Embryonic facial prominence (tissue), 1 donor: ENCODE measurements at regions not wholly inside any gene's neighbourhood (a gene's known extent, or its start where the extent isn't known, plus 50 kb on each side); places are given as distances from the start of the nearest gene placed in this dataset.

ENCODE experiments used
- DNase-seq: peaks from one replicate; pipeline ENCODE4 v3.0.0-alpha.2; 2016; ENCODE audit errors: extremely low spot score

DNA sequence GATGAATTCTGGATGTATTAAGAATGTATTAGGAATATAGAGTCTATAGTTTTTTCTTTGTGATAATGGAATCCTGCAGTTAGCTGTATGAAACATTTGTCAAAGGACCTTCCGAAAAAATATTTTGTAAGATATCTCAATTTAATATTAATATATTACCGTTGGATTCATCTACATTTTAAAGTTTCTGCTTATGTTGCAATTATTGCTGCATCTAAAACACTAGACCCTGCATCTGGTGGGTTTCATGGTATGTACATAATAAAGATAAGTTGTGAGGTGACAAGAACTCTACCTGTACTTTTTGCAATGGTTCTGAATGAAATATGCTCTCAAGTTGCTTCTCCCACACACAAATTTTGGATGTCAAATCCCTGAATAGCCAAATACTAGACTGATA lies 565.9 kb upstream of the FBXO33 start:
- DNase-seq: no peak

DNA sequence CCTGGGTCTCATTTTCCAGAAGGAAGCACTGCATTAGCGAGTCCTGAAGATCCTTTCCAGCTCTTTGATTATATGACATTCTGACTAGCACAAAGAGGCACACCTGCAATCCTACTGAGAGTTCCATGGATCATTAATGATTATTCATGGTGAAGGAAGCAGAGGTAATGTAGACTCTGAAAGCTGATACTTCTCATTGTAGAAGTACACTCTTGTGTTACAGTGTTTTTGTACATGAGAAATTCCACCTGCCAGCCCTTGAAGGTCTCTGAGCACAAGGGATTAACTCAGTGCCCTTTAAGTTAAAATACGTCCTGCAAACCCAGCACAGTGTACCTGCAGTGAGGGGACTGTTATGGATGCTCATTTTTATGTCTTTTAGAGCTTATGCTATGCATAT lies 558.8 kb upstream of the FBXO33 start:
- no peak for DNase-seq

DNA sequence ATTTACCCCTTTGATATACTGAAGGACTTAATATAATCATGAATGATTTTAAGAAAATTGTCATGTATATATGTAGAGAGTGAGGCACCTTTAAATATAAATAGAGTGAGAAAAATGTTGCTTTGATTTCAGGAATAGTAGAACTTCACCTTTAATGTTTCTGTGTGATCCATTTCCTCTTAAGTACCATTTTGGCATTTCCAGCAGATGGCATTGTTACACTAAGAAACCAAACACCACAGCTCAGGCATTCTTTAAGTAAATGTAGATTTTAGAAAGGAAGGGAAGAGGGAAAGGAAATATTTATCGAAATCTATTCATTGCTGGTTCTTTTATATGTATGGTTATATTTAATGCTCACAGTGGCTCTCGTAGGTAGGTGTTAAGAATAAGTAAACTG lies 556.7 kb upstream of the FBXO33 start:
- DNase-seq: no peak

DNA sequence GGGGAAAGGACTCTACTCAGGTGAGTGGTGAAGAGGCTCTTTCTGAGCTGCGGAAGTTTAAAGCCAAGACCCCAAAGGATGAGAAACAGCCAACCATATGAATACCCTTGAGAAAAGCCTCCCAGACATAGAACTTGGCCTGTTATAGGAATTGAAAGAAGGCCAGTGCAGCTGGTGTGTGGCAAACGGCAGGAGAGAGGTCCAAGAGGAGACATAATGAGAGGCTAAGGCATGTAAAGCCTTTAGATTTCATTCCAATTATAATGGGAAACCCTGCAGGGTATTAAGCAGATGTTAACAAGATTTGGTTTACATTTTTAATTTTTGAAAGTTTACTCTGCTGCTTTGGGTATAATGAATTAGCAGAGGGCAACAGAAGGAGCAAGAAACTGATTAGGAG lies 552.1 kb upstream of the FBXO33 start:
- no peak for DNase-seq

DNA sequence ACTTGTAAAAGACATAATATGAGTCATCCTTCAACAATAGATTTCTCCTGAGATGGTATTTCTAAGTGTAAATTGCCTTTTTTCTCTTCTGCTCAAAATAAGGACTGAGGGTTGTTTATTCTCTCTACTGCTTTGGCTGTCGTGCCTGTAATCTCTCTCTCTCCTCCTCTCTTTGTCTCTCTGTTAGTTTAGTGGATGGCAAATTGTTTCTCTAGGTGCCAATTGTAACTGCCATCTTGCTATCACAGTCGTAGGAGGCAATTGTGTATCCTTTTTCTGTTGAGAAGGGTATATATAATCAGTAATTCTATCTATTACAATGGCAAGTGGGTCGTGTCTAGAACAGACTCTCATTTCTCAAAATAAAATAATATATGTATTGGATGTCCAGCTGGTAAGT lies 545.0 kb upstream of the FBXO33 start:
- no peak for DNase-seq

DNA sequence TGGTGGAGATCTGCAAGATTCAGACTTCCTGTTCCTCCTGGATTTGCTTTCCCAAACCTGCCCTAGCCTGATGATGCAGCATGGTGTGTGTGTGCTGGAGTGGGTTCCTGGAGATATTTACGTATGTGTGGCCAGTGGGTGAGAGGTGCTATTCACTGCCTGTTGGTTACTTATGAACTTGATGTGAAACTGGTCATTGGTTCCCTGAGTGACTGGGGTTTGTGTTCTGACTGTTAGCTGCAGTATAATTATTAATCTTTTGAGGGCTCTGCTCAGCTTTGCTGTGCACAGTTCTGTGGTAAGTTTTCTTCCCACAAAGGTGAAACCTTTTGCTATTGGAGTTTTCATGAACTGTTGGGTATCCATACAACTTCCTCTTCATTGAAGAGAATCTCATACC lies 541.8 kb upstream of the FBXO33 start:
- DNase-seq: no peak

DNA sequence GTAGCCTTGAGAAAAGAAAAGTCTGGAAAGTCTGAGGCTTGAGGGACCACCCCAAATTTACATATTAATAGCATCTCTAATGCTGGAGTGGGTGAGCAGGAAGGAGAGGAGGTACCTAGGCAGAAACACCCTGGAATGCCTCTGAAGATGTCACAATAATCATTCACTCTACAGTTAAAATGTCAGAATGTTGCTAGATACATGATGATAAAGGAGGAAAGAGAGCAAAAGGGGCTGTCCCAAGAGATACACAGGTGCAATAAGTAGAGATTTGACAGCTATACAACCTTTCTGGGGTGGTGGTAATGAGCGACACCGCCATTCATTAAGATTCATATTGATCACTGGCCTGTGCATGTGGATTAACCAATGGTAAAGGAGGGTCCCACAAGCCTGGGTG lies 540.5 kb upstream of the FBXO33 start:
- DNase-seq: no peak

DNA sequence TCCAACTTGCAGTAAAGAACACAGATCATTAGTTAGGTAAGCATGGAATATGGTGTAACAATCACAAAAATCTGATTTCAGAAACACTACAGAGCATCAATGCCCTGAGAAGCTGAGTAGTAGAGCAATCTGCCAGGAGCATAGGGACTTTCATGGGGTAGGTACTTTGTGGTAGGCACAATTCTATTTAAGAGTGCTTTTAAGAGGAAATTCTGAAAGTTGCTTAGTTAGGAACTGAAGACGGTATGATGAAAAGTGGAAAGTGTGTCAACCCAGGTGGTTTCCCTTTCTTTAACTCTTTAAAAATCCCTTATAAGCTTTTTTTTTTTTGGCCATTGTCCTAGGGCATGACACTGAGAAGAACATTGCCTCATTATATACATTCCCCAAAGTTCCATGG lies 535.7 kb upstream of the FBXO33 start:
- no peak for DNase-seq

DNA sequence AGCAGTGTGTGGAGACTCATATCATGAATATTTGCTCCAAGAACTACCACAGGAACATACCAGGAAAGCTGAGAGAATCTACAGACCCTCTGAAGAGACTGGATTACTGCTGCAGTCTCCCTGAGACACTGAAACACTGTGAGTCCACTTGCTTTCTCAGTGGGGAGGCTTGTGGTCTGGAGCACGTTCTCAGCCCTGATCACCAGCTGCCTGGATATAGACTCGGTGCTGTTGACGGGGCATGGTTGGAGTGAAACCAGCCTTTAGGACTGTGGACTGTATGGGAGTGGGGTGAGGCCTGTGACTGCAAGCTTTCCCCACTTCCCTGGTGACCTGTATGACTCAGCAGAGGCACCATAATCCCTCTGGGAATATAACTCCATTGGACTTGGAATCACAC lies 525.8 kb upstream of the FBXO33 start:
- no peak for DNase-seq

DNA sequence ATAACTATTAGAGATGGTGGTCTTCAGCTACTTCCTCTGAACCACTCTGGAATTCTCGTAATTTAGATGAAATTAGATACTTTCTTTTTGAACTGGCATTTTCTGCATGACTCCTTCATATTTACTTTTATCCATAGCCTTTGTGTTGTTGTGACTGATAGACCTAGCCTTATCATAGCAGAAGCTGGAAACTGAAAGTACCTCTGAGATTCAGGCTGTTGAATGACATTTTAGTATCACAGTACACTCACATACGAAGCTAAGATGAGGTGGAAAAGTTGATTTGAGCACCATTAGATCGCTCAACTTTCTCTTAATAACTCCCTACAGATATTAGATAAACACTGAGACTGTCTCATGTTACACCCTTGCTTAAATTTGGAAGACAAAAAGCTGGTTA lies 525.1 kb upstream of the FBXO33 start:
- no peak for DNase-seq

DNA sequence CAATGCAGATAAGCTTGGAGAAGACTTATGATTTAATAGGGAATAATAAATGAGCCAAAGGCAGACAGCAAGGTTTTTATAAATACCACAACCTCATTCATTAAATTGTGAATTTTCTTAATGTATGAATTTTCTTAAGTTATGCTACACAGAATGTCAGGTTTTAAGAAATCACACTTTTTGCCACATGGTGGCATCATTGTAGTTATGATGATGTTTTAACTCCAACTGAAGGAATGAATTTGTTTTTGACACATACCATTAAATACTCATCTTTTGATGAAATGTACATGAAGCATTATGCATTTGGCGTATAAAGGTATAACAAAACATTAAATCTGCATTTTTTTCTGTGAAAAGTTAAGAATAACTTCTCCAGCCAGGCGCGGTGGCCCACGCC lies 524.1 kb upstream of the FBXO33 start:
- DNase-seq: no peak

DNA sequence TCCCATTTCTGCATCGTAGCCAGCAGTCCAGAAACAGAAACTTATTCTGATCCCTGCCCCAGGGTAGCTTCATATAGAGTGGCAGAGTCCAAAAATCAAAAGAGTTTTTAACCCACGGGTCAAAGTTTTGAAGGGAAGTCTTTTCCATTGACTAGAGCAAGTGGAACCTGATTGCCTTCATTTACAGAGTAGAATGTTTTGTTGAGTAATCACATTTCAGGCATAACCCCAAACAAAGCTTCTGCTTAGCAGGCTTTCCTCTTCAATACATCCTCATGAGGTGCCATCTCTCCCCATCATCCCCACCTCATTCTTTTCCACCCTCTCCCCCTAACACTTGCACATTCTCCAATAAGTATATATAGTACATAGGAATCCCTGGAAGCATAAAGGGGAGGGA lies 516.0 kb upstream of the FBXO33 start:
- no peak for DNase-seq

DNA sequence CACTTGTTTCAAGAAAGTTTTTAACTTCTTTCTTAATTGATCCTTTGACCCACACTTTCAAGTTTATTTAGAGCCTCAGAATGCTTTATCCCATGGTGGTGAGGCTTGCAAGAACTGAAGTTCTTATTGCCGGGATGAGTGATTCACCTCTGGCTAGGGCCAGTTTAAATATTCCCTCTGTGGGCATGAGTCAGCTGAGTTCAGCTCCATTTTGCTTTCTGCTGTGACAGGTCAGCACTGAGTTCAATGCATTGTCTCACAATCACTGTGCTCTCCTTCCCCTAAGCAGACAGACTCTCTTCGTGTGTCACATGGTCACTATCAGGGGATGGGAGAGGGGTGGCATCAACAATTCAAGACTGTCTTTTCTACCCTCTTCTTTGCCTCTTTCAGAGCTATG lies 514.6 kb upstream of the FBXO33 start:
- no peak for DNase-seq

DNA sequence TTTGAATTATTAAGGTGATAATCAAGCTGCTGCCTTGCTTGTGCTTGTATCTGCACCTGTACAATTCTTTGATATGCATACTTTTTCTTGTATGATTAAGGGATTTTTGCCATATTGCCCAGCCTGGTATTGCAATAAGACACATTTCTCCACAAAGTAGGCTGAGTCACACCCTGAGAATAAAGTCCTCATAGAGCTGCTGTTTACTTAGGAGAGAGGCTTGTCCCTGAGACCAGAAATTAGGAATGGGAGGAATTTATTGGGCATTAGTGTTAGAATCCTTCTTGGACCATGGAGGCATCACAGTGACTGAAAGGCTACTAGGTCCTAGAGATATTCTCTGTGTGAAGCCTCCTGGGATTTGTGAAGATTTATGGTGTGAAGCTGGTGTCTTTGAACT lies 506.8 kb upstream of the FBXO33 start:
- no peak for DNase-seq

DNA sequence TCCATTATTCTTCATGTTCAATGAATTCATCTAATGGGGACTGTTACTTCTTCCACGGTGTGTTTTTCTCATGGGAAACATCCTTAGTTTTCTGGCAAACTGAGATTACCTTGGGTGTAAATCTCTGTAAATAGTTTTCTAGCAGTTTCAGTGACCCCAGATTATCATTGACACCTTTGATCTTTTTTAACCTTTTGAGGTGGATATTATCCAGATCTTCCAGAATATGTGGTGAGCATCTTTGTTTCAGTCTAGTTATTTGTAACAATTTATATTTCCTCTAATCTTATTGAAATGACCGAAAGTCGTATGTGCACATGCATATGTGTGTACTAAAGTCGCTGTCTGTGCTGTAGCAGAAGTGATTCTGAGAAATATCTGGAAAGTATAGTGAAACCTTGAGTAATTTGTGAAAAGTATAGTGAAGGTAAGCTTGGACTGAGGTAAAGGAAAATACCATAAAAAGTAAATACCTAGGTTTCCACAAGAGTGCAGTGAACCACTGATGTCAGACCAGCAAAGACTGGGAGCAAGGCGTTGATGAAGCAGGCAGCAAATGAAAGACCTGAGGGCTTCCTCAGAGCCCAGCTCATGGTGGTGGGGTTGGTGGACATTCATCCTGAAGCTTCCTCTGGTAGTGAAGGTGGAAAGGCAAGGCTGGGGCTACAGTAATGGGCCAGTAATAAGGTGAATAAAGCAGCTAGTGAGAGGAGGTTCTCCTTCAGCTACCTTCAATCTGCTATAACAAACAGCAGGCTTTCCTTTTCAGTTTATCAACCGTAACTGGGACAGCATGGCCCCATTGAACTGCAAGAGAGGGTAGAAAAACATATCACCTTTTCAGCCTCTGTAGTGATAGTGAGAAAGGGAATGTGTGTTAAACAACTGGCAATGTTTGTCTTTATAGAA lies 480.2 kb upstream of the FBXO33 start:
- no peak for DNase-seq

DNA sequence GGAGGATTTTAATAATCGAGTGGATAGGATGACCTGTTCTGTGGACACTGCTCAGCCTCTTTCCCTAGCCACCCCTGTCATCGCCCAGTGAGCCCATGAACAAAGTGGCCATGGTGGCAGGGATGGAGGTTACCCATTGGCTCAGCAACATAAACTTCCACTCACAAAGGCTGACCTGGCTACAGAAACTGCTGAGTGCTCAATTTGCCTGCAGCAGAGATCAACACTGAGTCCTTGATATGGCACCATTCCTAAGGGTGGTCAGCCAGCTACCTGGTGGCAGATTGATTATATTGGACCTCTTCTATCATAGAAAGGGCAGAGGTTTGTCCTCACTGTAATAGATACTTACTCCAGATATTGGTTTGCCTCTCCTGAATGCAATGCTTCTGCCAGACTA lies 465.4 kb upstream of the FBXO33 start:
- DNase-seq: no peak

DNA sequence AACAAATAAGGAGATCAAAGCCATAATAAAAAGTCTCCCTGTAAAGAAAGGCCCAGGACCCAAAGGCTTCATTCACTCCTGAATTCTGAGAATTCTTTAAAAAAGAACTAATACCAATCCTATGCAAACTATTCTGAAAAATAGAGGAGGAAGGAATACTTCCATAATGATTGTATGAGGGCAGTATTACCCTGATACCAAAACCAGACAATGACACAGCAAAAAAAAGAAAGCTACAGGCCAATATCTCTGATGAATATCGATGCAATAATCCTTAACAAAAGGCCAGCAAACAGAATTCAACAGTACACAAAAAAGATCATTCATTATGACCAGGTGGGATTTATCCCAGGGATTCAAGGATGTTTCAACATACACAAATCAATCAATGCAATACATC lies 457.8 kb upstream of the FBXO33 start:
- DNase-seq: no peak

DNA sequence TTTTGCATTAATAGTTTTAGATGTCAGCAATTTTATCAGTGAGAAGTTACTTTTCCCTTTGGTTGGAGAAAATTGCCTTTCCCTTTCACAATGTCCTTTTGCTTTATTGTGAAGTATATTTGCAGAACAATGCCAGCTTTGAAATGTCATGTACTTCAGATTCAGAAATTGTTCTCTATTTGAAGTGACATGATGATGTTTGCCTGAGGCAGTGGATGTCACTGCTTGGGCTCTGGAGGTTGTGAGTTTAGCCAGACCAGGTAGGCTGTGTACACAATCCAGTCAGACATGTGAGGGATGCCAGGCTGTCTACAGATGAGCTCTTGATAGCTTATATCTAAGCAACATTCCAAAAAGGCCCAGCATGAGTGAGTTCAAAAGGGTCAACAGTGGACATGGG lies 451.9 kb upstream of the FBXO33 start:
- DNase-seq: no peak

DNA sequence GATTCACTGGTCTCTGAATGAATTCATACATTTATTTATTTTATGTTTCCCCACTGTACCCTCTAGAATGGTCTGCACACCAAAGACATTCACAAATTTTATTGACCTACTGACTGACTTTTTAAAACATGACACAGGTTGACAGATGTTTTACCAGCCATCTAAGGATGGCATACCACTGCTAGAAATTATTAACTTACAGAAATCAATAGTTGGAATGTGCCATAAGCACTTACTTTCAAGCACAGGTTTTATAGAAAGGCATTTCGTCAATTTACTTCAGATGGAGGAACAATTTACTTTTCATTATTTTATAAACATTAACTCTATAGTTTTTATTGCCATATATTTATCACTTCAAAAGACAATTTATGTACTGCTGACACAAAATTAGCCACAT lies 448.7 kb upstream of the FBXO33 start:
- no peak for DNase-seq

DNA sequence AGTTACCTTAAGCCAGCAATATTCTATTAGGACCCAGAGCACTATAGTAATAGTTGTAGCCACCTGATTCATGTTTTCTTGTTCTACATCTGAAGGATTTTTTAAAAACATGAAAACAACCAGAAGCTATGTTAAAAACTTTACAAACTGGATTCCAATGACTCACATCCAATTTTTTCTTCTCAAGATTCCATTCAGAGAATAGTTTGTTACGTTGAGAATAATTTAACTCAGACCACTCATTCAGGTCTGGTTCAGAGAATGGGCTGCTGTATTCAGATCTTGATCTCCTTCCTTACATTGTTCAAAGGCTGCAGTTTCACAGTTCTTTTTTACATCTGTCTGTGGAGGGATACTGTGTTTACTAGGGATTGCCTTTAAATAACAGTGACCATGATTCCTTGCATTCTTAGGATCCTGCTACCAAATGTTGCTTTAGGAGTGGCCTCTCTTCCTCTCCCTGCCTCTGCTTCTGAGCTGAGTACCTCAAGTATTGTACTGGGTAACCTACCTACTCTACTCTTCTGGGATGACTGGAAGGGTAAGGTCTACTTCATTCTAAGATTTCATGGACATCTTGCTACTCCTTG lies 448.0 kb upstream of the FBXO33 start:
- no peak for DNase-seq

DNA sequence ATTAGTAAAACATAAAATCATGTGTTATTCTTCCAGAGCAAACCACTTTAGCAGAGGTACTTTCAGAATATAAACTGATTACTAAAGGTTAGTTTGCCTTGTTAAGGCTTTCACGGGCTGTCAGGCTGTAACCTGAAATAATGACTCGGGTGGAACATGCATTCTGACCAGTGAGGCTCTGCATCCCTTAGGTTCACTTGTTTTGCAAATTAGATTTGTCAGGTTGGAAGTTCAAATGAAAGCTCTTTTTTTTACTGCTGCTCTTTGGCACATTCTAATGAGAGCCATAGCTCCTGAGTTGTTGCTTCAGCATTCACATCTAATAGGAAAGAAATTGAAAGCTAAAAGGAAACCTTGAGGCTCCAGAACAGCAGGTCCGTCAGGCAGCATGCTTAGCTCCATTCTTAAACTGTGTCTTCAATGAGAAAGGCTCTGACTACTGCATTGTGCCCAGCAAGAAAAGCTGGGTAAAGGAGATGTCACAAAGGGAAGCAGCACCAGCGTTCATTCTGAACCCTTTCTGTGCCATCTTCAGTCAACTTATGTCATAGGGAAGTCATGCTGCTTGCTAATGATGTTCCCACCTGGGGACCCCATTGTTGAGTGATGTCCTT lies 445.5 kb upstream of the FBXO33 start:
- no peak for DNase-seq

DNA sequence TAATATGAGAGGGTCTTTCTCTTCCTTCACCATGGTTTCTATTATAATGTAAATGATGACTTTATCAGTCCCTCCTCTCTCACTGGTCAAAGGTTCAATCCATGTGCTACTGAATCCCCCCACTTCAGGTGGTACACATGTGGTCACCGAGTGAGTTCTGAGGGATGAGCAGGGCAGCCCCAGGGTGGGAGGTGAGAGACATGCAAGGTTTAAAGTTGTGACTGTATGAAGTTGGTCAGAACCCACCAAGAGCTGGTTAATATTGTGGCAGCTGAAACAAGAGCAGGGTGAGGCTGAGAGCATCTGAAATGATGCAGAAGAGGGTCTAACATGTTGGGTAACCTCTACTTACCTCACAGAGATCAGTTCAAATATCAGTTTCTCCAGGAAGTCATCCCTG lies 444.7 kb upstream of the FBXO33 start:
- no peak for DNase-seq

DNA sequence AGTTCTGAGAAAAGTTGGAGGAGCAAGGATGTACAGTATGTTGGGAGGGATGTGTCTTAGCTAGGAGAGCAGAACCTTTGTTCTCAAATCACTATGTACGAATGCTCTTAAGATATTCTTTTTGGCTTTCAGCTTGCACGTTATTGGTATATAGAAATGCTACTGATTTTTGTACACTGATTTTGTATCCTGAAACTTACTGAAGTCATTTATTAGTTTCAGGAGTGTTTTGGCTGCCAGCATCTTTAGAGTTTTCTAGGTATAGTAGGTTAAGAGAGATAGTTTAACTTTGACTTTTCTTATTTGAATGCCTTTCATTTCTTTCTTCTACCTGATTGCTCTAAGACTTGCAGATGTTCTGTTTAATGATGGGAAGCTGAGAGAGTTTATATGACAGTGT lies 442.8 kb upstream of the FBXO33 start:
- DNase-seq: no peak
